Midbrain (tissue), 1 donor: ENCODE measurements at regions not wholly inside any gene's neighbourhood (a gene's known extent, or its start where the extent isn't known, plus 50 kb on each side); places are given as distances from the start of the nearest gene placed in this dataset.

ENCODE experiments used
- DNase-seq: peaks from one replicate; lab custom pipeline; 2025; lab: John Stamatoyannopoulos, UW

GRCh38 chr10:117927332-117927731, 119.4 kb downstream of the RAB11FIP2 start:
- no peak for DNase-seq

GRCh38 chr10:117927871-117928270, 118.9 kb downstream of the RAB11FIP2 start:
- no peak for DNase-seq

- no peak for DNase-seq
These were observed 118.5 kb downstream of the RAB11FIP2 start for GRCh38 chr10:117928281-117928680.

- DNase-seq, result no peak
These were observed 118.0 kb downstream of the RAB11FIP2 start for GRCh38 chr10:117928741-117929140.

- no peak for DNase-seq
These were observed 117.2 kb downstream of the RAB11FIP2 start for GRCh38 chr10:117929327-117930067.

GRCh38 chr10:117931078-117931477, 115.7 kb downstream of the RAB11FIP2 start:
- no peak for DNase-seq

- DNase-seq, result no peak
These were observed 113.7 kb downstream of the RAB11FIP2 start for GRCh38 chr10:117933036-117933435.

GRCh38 chr10:117934477-117934876, 112.3 kb downstream of the RAB11FIP2 start:
- DNase-seq, result no peak

- DNase-seq, result no peak
These were observed 110.6 kb downstream of the RAB11FIP2 start for GRCh38 chr10:117936141-117936540.

GRCh38 chr10:117936566-117936965, 110.2 kb downstream of the RAB11FIP2 start:
- DNase-seq, result no peak

- no peak for DNase-seq
These were observed 109.8 kb downstream of the RAB11FIP2 start for GRCh38 chr10:117936976-117937375.

GRCh38 chr10:117938104-117938503, 108.6 kb downstream of the RAB11FIP2 start:
- DNase-seq, result no peak

GRCh38 chr10:117942226-117942625, 104.5 kb downstream of the RAB11FIP2 start:
- DNase-seq, result no peak

- no peak for DNase-seq
These were observed 101.9 kb downstream of the RAB11FIP2 start for GRCh38 chr10:117944676-117945447.

- DNase-seq, result no peak
These were observed 101.1 kb downstream of the RAB11FIP2 start for GRCh38 chr10:117945651-117946050.

- DNase-seq, result no peak
These were observed 100.1 kb downstream of the RAB11FIP2 start for GRCh38 chr10:117946525-117947070.

GRCh38 chr10:117948493-117948892, 98.2 kb downstream of the RAB11FIP2 start:
- DNase-seq, result no peak

- DNase-seq, result no peak
These were observed 96.3 kb downstream of the RAB11FIP2 start for GRCh38 chr10:117950408-117950807.
